ENCODE measurements at regions not wholly inside any gene's neighbourhood (a gene's known extent, or its start where the extent isn't known, plus 50 kb on each side); places are given as distances from the start of the nearest gene placed in this dataset.

DNA sequence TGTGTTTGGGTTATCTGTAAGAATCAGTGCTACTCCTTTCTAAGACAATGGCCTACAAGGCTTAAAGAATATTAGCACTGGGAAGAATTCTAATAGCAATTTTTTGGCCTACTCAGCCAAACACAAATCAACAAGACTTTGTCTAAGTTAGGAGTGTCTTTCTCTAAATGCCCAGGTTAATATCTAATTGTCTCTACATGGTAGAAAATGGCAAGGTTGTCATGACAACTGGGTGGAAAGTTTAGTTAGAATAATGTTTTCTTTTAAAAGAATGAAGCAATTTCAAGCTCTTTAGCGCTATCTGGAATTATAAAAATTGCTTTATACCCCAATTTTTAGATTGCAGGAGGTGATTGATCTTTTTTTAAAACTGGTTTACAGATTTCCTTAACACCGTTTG, 396.8 kb downstream of the TUSC7 start:
- Histone ChIP-seq H3K23me2 (ENCODE audit: low read depth, low read length) (no peaks in the 10 kb centered on the region), H3K36me3 (ENCODE audit: control insufficient read depth in 2 of 4, insufficient read depth in 4 of 4, low read length in 3 of 4) (no peaks in the 10 kb centered on the region), H4K5ac (ENCODE audit: insufficient read length, low read depth, low read length) (no peak overlapping the region), H3K56ac (replicated peaks; ENCODE audit: insufficient read length, low read depth, low read length) (no peak overlapping the region), H3K79me2 (ENCODE audit: control insufficient read depth in 1 of 2, insufficient read depth in 2 of 2, low read length in 2 of 2) (no peaks in the 10 kb centered on the region), H4K91ac (replicated peaks; ENCODE audit: insufficient read length, low read length) (no peak overlapping the region), H2BK12ac (ENCODE audit: low read depth, low read length) (no peak overlapping the region), H2BK15ac (ENCODE audit: low read length) (no peak overlapping the region), H3K23ac (ENCODE audit: insufficient read length) (no peak overlapping the region), H4K8ac (ENCODE audit: extremely low read depth, insufficient read depth, low read length) (no peak overlapping the region), H2BK5ac (ENCODE audit: low read depth, low read length) (no peak overlapping the region), H2BK20ac (ENCODE audit: low read length) (no peak overlapping the region), H3K9me3 (ENCODE audit: insufficient read depth in 2 of 2, low read depth in 1 of 2, low read length in 1 of 2) (peaks cover 4 to 5% of the 10 kb centered on the region in 2 experiments; a peak in 2 of 4 replicates), H3K14ac (ENCODE audit: insufficient read length) (no peak overlapping the region), H3K18ac (ENCODE audit: extremely low read depth, low read length) (no peak overlapping the region), H3K9ac (replicated peaks in 1 of 4; ENCODE audit: extremely low read depth in 1 of 4, low read depth in 3 of 4, low read length in 3 of 4) (no peak overlapping the region), H3K27ac (ENCODE audit: low read depth, low read length) (no peak overlapping the region), H2AFZ (ENCODE audit: low read length) (no peak overlapping the region), H3K27me3 (replicated peaks in 1 of 4; ENCODE audit: control insufficient read depth in 3 of 4, extremely low read depth in 1 of 4, insufficient read depth in 3 of 4, low read length in 3 of 4) (no peaks in the 10 kb centered on the region), H3K4me1 (replicated peaks in 1 of 4; ENCODE audit: control insufficient read depth in 3 of 4, insufficient read depth in 4 of 4, low read length in 3 of 4) (peaks cover 0 to 5% (median 2%) of the 10 kb centered on the region in 4 experiments; a peak in 2 of 7 replicates), H3K4ac (replicated peaks; ENCODE audit: insufficient read length, low read depth, low read length) (no peak overlapping the region), H3K4me3 (ENCODE audit: extremely low read depth in 1 of 4, insufficient read depth in 2 of 4, low read depth in 3 of 4, low read length in 4 of 4) (no peak overlapping the region), H3K79me1 (ENCODE audit: low read depth, low read length) (no peaks in the 10 kb centered on the region), H2BK120ac (replicated peaks; ENCODE audit: low read depth, low read length) (no peak overlapping the region), H3K4me2 (ENCODE audit: insufficient read depth in 1 of 2, low read depth in 2 of 2, low read length in 2 of 2) (no peak overlapping the region), H4K20me1 (replicated peaks in 1 of 2; ENCODE audit: control insufficient read depth in 1 of 2, insufficient read depth in 2 of 2, low read length in 2 of 2) (no peaks in the 10 kb centered on the region), H2AK5ac (ENCODE audit: low read depth, low read length) (no peak overlapping the region)
- 83% methylated on average over 2 of the region's 2 CpGs; no CpG with 5 or more reads in 1 of the 2 experiments for WGBS, 2 experiments (ENCODE audit: extremely low coverage in 1 of 2, insufficient coverage in 1 of 2, insufficient read length in 1 of 2, insufficient replicate concordance in 2 of 2, low coverage in 1 of 2, low lambda C conversion rate in 2 of 2, missing lambda C conversion rate in 1 of 2)
- DNase-seq (ENCODE audit: low read depth in 1 of 2, low spot score in 2 of 2) (no peak), FAIRE-seq (no peak)
- POLR2A ChIA-PET (ENCODE audit: partially characterized antibody), result no interaction called here
- CTCF ChIA-PET (ENCODE audit: partially characterized antibody), result interaction anchor here (0.6 to 1.6 kb wide), 4 partner anchors 9 to 413 kb away, joined by 3 to 4 read pairs (median 3); no protein-coding TSS in a partner anchor
- TF ChIP-seq ZNF274 (IDR thresholded peaks at IDR 0.05; ENCODE audit: borderline replicate concordance, extremely low read depth, low read length) (no peak), SP4 (IDR thresholded peaks at IDR 0.05; ENCODE audit: low read length) (no peak), CTBP2 (IDR thresholded peaks at IDR 0.05; ENCODE audit: borderline replicate concordance, insufficient read depth, insufficient read length, low read length) (no peak), SUZ12 (IDR thresholded peaks at IDR 0.05; ENCODE audit: low read length) (no peak), PHF8 (conservative IDR thresholded peaks at IDR 0.05; ENCODE audit: low read depth, low read length) (no peak), BRCA1 (IDR thresholded peaks at IDR 0.05; ENCODE audit: low read depth, low read length) (no peak), EGR1 (IDR thresholded peaks at IDR 0.05; ENCODE audit: borderline replicate concordance, low read depth, low read length) (no peak), CBX8 (IDR thresholded peaks at IDR 0.05; ENCODE audit: borderline replicate concordance, low read depth, low read length) (no peak), NANOG (IDR thresholded peaks at IDR 0.05; ENCODE audit: insufficient read depth, low read depth, low read length, poor library complexity, severe bottlenecking) (no peak), GABPA (IDR thresholded peaks at IDR 0.05; ENCODE audit: borderline replicate concordance, insufficient read depth, low read length) (no peak), POLR2A (IDR thresholded peaks at IDR 0.05; ENCODE audit: control extremely low read depth in 1 of 2, low read depth in 2 of 2, low read length in 2 of 2) (no peak), CREB1 (IDR thresholded peaks at IDR 0.05) (no peak)
- TF ChIP-seq, protein P1, sequence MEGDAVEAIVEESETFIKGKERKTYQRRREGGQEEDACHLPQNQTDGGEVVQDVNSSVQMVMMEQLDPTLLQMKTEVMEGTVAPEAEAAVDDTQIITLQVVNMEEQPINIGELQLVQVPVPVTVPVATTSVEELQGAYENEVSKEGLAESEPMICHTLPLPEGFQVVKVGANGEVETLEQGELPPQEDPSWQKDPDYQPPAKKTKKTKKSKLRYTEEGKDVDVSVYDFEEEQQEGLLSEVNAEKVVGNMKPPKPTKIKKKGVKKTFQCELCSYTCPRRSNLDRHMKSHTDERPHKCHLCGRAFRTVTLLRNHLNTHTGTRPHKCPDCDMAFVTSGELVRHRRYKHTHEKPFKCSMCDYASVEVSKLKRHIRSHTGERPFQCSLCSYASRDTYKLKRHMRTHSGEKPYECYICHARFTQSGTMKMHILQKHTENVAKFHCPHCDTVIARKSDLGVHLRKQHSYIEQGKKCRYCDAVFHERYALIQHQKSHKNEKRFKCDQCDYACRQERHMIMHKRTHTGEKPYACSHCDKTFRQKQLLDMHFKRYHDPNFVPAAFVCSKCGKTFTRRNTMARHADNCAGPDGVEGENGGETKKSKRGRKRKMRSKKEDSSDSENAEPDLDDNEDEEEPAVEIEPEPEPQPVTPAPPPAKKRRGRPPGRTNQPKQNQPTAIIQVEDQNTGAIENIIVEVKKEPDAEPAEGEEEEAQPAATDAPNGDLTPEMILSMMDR (IDR thresholded peaks at IDR 0.05; ENCODE audit: control extremely low read depth in 1 of 3, insufficient read depth in 1 of 3, low read depth in 1 of 3, low read length in 3 of 3), result no peak
